ENCODE measurements at regions not wholly inside any gene's neighbourhood (a gene's known extent, or its start where the extent isn't known, plus 50 kb on each side); places are given as distances from the start of the nearest gene placed in this dataset.
"Not testable (repeated sequence)": the region's sequence is repeated elsewhere in the genome, so short reads cannot be mapped to it uniquely, and the experiment has no call there.

GRCh38 chrX:5702890-5703289 is 525.8 kb downstream of the NLGN4X start:
- Histone ChIP-seq H3K4me3 (no peak overlapping the region), H3K27ac (no peak overlapping the region), H3K9me3 (no peaks in the 10 kb centered on the region), H3K36me3 (no peaks in the 10 kb centered on the region), H3K4me1 (no peaks in the 10 kb centered on the region), H3K27me3 (no peaks in the 10 kb centered on the region)
- DNase-seq = no peak
- no peak for TF ChIP-seq CTCF (IDR thresholded peaks at IDR 0.05)
- intact Hi-C loops (cut with DNase I; ENCODE audit: low total_unique reads) = no loop called here

- no peak for DNase-seq
- intact Hi-C loops (cut with DNase I; ENCODE audit: low total_unique reads) = no loop called here
- Histone ChIP-seq H3K36me3 (no peaks in the 10 kb centered on the region), H3K4me1 (no peaks in the 10 kb centered on the region), H3K27me3 (no peaks in the 10 kb centered on the region), H3K4me3 (no peak overlapping the region), H3K27ac (no peak overlapping the region), H3K9me3 (no peaks in the 10 kb centered on the region)
- TF ChIP-seq CTCF (IDR thresholded peaks at IDR 0.05) = no peak
Measured at GRCh38 chrX:5695971-5696370, 532.7 kb downstream of the NLGN4X start.

GRCh38 chrX:5683996-5684395 is 544.7 kb downstream of the NLGN4X start:
- DNase-seq = no peak
- TF ChIP-seq CTCF (IDR thresholded peaks at IDR 0.05) = no peak
- Histone ChIP-seq H3K9me3 (no peaks in the 10 kb centered on the region), H3K4me1 (no peaks in the 10 kb centered on the region), H3K27me3 (no peaks in the 10 kb centered on the region), H3K27ac (no peak overlapping the region), H3K4me3 (no peak overlapping the region), H3K36me3 (no peaks in the 10 kb centered on the region)
- intact Hi-C loops (cut with DNase I; ENCODE audit: low total_unique reads) = no loop called here

- no peak for DNase-seq
- Histone ChIP-seq H3K27ac (no peak overlapping the region), H3K4me1 (no peaks in the 10 kb centered on the region), H3K27me3 (no peaks in the 10 kb centered on the region), H3K9me3 (no peaks in the 10 kb centered on the region), H3K4me3 (no peak overlapping the region), H3K36me3 (no peaks in the 10 kb centered on the region)
- intact Hi-C loops (cut with DNase I; ENCODE audit: low total_unique reads) = no loop called here
- no peak for TF ChIP-seq CTCF (IDR thresholded peaks at IDR 0.05)
Measured at GRCh38 chrX:5681159-5681558, 547.5 kb downstream of the NLGN4X start.

GRCh38 chrX:5674036-5674435 is 554.6 kb downstream of the NLGN4X start:
- Histone ChIP-seq H3K27ac (no peak overlapping the region), H3K4me1 (no peaks in the 10 kb centered on the region), H3K27me3 (no peaks in the 10 kb centered on the region), H3K36me3 (no peaks in the 10 kb centered on the region), H3K4me3 (no peak overlapping the region), H3K9me3 (no peaks in the 10 kb centered on the region)
- DNase-seq = no peak
- no peak for TF ChIP-seq CTCF (IDR thresholded peaks at IDR 0.05)
- intact Hi-C loops (cut with DNase I; ENCODE audit: low total_unique reads) = no loop called here

GRCh38 chrX:5672099-5672498 is 556.6 kb downstream of the NLGN4X start:
- DNase-seq = no peak
- TF ChIP-seq CTCF (IDR thresholded peaks at IDR 0.05) = no peak
- Histone ChIP-seq H3K27ac (no peak overlapping the region), H3K27me3 (no peaks in the 10 kb centered on the region), H3K4me3 (no peak overlapping the region), H3K9me3 (no peaks in the 10 kb centered on the region), H3K4me1 (no peaks in the 10 kb centered on the region), H3K36me3 (no peaks in the 10 kb centered on the region)
- intact Hi-C loops (cut with DNase I; ENCODE audit: low total_unique reads) = no loop called here

- H3K4me3 ChIP-seq; H3K9me3 ChIP-seq; H3K36me3 ChIP-seq; DNase-seq; intact Hi-C loops (cut with DNase I; ENCODE audit: low total_unique reads); H3K27me3 ChIP-seq; H3K27ac ChIP-seq; H3K4me1 ChIP-seq: not testable (repeated sequence)
Measured at GRCh38 chrX:5666689-5667088, 562.0 kb downstream of the NLGN4X start.

Data from tibial artery (tissue), 4 donors.